ENCODE measurements at regions not wholly inside any gene's neighbourhood (a gene's known extent, or its start where the extent isn't known, plus 50 kb on each side); places are given as distances from the start of the nearest gene placed in this dataset.

DNA sequence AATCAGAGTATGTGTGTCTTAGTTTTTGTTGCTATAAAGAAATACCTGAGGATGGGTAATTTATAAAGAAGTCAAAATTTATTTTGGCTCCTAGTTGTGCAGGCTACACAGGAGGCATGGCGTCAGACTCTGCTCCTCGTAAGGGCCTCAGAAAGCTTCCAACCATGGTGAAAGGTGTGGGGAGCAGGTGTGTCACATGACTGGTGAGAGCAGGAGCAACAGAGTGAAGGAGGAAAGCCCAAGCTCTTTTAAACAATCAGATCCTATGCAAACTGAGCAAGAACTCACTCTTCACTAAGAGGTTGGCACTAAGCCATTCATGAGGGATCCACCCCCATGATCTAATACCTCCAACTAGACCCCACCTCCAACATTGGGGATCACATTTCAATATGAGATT, 1524.3 kb downstream of the HACE1 start:
- Histone ChIP-seq H3K4me3 (replicated peaks in 1 of 3; ENCODE audit: insufficient read depth in 1 of 3, low read depth in 1 of 3, low read length in 3 of 3) (no peak overlapping the region), H2AFZ (ENCODE audit: low read depth, low read length) (no peak overlapping the region), H3K27ac (ENCODE audit: insufficient read depth, low read depth, low read length) (no peak overlapping the region), H3K9me3 (replicated peaks; ENCODE audit: control insufficient read depth, insufficient read depth, low read length) (no peaks in the 10 kb centered on the region), H3K4me2 (ENCODE audit: insufficient read depth, low read length) (no peak overlapping the region), H3K9ac (replicated peaks; ENCODE audit: extremely low read depth, insufficient read depth, low read length) (no peak overlapping the region), H3K4me1 (ENCODE audit: control insufficient read depth, extremely low read depth, insufficient read depth, low read length) (no peaks in the 10 kb centered on the region), H4K20me1 (replicated peaks; ENCODE audit: control insufficient read depth, extremely low read depth, insufficient read depth, low read length) (no peaks in the 10 kb centered on the region), H3K27me3 (ENCODE audit: control insufficient read depth in 2 of 2, insufficient read depth in 2 of 2, low read length in 2 of 2) (no peaks in the 10 kb centered on the region), H3K79me2 (ENCODE audit: control insufficient read depth, insufficient read depth, low read length) (no peaks in the 10 kb centered on the region), H3K36me3 (ENCODE audit: control insufficient read depth in 2 of 2, extremely low read depth in 1 of 2, insufficient read depth in 2 of 2, low read length in 2 of 2) (no peaks in the 10 kb centered on the region), H3K9me1 (replicated peaks; ENCODE audit: control insufficient read depth, extremely low read depth, insufficient read depth, low read length) (no peaks in the 10 kb centered on the region)
- FAIRE-seq, result no peak
- intact Hi-C loops (cut with micrococcal nuclease), result no loop called here
- dilution Hi-C loops (cut with MboI; ENCODE audit: extremely low pct_ligation_motif_present, low sequenced_read_pairs), result no loop called here
- no peak for DNase-seq (ENCODE audit: low read depth, low spot score)
- ChIA-PET POLR2A (no interaction called here), CTCF (no interaction called here)
- BruUV-seq (replicated peaks), result no TSS peak
- TF ChIP-seq JUN (IDR thresholded peaks at IDR 0.05; ENCODE audit: borderline replicate concordance, insufficient read depth, insufficient read length, low read depth) (no peak), GATA2 (IDR thresholded peaks at IDR 0.05; ENCODE audit: insufficient read depth, insufficient read length, low read depth, low read length) (no peak), POLR2AphosphoS5 (IDR thresholded peaks at IDR 0.05; ENCODE audit: insufficient read depth, low read depth, low read length) (no peak), POLR2A (IDR thresholded peaks at IDR 0.05; ENCODE audit: low read depth, low read length) (no peak), MYC (IDR thresholded peaks at IDR 0.05; ENCODE audit: low read depth, low read length) (no peak), FOS (IDR thresholded peaks at IDR 0.05; ENCODE audit: borderline replicate concordance, insufficient read depth, low read length) (no peak), EZH2 (IDR thresholded peaks at IDR 0.05; ENCODE audit: borderline replicate concordance, low read depth, low read length, severe bottlenecking) (no peak)
- TF ChIP-seq, protein P1, sequence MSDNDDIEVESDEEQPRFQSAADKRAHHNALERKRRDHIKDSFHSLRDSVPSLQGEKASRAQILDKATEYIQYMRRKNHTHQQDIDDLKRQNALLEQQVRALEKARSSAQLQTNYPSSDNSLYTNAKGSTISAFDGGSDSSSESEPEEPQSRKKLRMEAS (IDR thresholded peaks at IDR 0.05; ENCODE audit: insufficient read depth, insufficient read length), result no peak
- TF ChIP-seq, protein P2, sequence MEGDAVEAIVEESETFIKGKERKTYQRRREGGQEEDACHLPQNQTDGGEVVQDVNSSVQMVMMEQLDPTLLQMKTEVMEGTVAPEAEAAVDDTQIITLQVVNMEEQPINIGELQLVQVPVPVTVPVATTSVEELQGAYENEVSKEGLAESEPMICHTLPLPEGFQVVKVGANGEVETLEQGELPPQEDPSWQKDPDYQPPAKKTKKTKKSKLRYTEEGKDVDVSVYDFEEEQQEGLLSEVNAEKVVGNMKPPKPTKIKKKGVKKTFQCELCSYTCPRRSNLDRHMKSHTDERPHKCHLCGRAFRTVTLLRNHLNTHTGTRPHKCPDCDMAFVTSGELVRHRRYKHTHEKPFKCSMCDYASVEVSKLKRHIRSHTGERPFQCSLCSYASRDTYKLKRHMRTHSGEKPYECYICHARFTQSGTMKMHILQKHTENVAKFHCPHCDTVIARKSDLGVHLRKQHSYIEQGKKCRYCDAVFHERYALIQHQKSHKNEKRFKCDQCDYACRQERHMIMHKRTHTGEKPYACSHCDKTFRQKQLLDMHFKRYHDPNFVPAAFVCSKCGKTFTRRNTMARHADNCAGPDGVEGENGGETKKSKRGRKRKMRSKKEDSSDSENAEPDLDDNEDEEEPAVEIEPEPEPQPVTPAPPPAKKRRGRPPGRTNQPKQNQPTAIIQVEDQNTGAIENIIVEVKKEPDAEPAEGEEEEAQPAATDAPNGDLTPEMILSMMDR (IDR thresholded peaks at IDR 0.05; ENCODE audit: extremely low read depth in 1 of 2, insufficient read depth in 1 of 2, low read depth in 1 of 2, low read length in 2 of 2), result no peak

All from endothelial cell of umbilical vein (primary cell).